Ovary (tissue), 7 donors: ENCODE measurements at regions not wholly inside any gene's neighbourhood (a gene's known extent, or its start where the extent isn't known, plus 50 kb on each side); places are given as distances from the start of the nearest gene placed in this dataset.

Experiments used
- DNase-seq, 5 donors: peaks; one replicate each; pipeline ENCODE4 v3.0.0-alpha.2; 2019 to 2020
- H3K27ac ChIP-seq, 2 donors: fragments of 200-600 bp; one replicate each; pipeline versions ENCODE4 v1.5.1 to v1.8.0; 2019 to 2022
- H3K27me3 ChIP-seq: fragments of 200-600 bp; one replicate; pipeline ENCODE4 v1.8.0; 2022
- H3K36me3 ChIP-seq: fragments of 200-600 bp; sonication (generic); one replicate; pipeline ENCODE4 v1.5.1; 2019
- H3K4me1 ChIP-seq: one replicate; pipeline ENCODE4 v1.8.1; 2013; ENCODE audit warnings: mild to moderate bottlenecking, moderate library complexity; ENCODE audit not compliant: insufficient read depth
- H3K4me3 ChIP-seq: fragments of 200-600 bp; sonication (generic); one replicate; pipeline ENCODE4 v1.5.1; 2017
- H3K9me3 ChIP-seq, 2 donors: fragments of 200-600 bp in 1 of 2; sonication (generic) in 1 of 2; one replicate each; pipeline versions ENCODE4 v1.5.1 to v1.8.1; 2013 to 2019; ENCODE audit warnings: mild to moderate bottlenecking in 1 of 2, moderate library complexity in 1 of 2
- CTCF ChIP-seq, 3 donors: fragments of 450-650 bp in 2 of 3; fragments of 200-600 bp in 1 of 3; IDR thresholded peaks; one replicate each; pipeline versions ENCODE4 v1.5.1 to v1.8.0; 2016 to 2022; ENCODE audit warnings: antibody characterized with exemption in 3 of 3, mild to moderate bottlenecking in 1 of 3
- EP300 ChIP-seq: sonication (generic); formaldehyde crosslinking; IDR thresholded peaks from one replicate; pipeline ENCODE4 v1.6.1; 2017; ENCODE audit warnings: antibody characterized with exemption
- POLR2A ChIP-seq: fragments of 450-650 bp; IDR thresholded peaks from one replicate; pipeline ENCODE4 v1.6.1; 2017; ENCODE audit warnings: antibody characterized with exemption, mild to moderate bottlenecking, moderate library complexity
- WGBS, 3 donors: extraction: QIAGEN DNeasy Blood & Tissue Kit in 1 of 3; methylation state at CpG; one replicate each; pipeline versions ENCODE4 v1.1.5 to v1.1.7; 2013 to 2017; 5-methylcytosine and 5-hydroxymethylcytosine counted together
- intact Hi-C, 4 donors: fragments of 100-400 bp; cut with DNase I; formaldehyde crosslinking; loops; one replicate each; pipeline versions ENCODE4 v1.11.0 to v1.15.1; 2022 to 2023
- donor health status: DM: no; HTN: no; CAD: no; lungs with moderate emphysema.
- donor health status: DM: no; HTN: no; CAD: no.
- donor health status: Bipolar disorder and iron deficiency.
- donor health status: DM: no; HTN: no; CAD: no.
- donor health status: DM: yes; HTN: yes; CAD: no.

GRCh38 chr4:54942721-54943120 lies 182.7 kb downstream of the KDR start:
- Histone ChIP-seq H3K27me3 (no peaks in the 10 kb centered on the region), H3K9me3 (no peaks in the 10 kb centered on the region), H3K36me3 (no peaks in the 10 kb centered on the region), H3K27ac (peak overlapping the region in 1 of 2 donors; percentile 9), H3K4me3 (no peak overlapping the region), H3K4me1 (no peaks in the 10 kb centered on the region)
- DNase-seq = no peak
- WGBS, 3 donors = 46 to 58% (median 58%) methylated on average over 3 to 4 of the region's 4 CpGs
- intact Hi-C loops = no loop called here
- TF ChIP-seq POLR2A = no peak

GRCh38 chr4:54941994-54942552 lies 183.3 kb downstream of the KDR start:
- intact Hi-C loops = no loop called here
- peak in 2 of 5 donors; percentile 16 to 36 for DNase-seq
- Histone ChIP-seq H3K36me3 (no peaks in the 10 kb centered on the region), H3K4me3 (no peak overlapping the region), H3K9me3 (no peaks in the 10 kb centered on the region), H3K4me1 (no peaks in the 10 kb centered on the region), H3K27me3 (no peaks in the 10 kb centered on the region), H3K27ac (no peak overlapping the region)
- WGBS, 3 donors = 37 to 61% (median 47%) methylated on average over 10 of the region's 10 CpGs
- TF ChIP-seq CTCF (IDR thresholded peaks at IDR 0.05) = no peak
- no peak for TF ChIP-seq POLR2A
- no peak for TF ChIP-seq EP300

DNA sequence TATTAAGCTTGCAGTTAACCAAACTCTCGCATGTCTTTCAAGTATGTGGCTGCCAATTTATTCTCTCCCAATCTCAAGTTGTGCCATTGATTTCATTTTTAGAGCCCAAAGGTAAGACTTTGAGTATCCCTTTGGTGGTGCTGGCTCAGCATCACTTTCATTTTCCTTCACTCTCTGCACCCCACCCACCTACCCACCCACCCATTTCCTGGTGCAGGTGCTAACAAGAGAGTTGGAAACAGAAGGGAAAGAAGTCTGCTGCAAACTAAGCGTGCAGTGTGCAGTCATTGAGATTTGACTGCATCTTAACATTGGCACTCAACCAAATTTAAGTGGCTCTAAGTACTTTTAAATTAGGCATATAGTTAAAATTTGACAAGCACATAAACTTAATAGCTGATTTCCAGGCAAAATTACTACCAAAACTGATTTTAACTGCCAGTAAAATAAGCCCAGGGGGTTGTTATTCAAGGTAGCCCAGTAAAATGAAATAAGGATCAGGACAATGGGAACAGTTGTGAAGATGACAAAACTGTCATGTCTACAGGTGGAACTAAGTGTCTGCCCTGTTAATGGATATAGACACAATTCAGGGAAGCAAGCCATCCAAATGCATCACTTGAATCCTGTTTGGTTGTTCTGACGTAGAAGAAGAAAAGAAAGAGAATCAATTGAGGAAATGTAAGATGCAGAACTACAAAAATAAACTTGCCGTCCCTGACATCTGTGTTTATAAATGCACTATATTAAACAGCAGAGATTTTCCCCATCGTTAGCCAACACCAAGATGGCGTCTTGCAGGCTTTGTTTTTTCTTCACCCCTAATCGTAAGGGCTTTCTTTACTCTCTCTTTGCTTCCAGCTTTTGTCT lies 184.2 kb downstream of the KDR start:
- DNase-seq = no peak
- no peaks in the 10 kb centered on the region for H3K9me3 ChIP-seq
- intact Hi-C loops = no loop called here
- no peaks in the 10 kb centered on the region for H3K27me3 ChIP-seq
- H3K4me1 ChIP-seq = no peaks in the 10 kb centered on the region
- H3K36me3 ChIP-seq = no peaks in the 10 kb centered on the region
- no peak overlapping the region for H3K27ac ChIP-seq
- no peak for TF ChIP-seq POLR2A
- no peak for TF ChIP-seq EP300
- TF ChIP-seq CTCF (IDR thresholded peaks at IDR 0.05) = no peak
- H3K4me3 ChIP-seq = no peak overlapping the region
- 46 to 64% (median 58%) methylated on average over 7 of the region's 7 CpGs for WGBS, 3 donors

DNA sequence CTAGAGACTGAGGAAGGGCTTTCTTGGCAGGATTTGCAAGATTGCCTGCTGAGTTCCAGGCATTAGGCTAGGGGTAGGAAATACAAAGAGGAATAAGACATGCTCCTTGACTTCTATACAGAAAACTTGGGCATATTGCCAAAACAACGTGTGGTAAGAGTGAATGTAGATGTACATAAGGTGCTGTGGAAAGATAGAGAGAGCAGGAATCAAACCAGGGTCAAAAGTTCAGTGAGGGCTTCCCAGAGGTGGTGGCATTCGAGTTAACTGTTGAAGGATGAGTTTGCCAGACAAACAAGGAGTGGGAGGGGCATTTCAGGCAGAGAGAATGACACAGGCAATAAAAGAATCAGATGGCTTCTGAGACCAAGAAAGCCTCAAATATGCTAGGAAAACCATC lies 187.9 kb downstream of the KDR start:
- WGBS, 3 donors = 15 to 22% (median 18%) methylated on average over 2 of the region's 2 CpGs
- Histone ChIP-seq H3K27ac (no peak overlapping the region), H3K4me3 (no peak overlapping the region), H3K9me3 (no peaks in the 10 kb centered on the region), H3K4me1 (no peaks in the 10 kb centered on the region), H3K27me3 (no peaks in the 10 kb centered on the region), H3K36me3 (no peaks in the 10 kb centered on the region)
- intact Hi-C loops = no loop called here
- TF ChIP-seq CTCF (IDR thresholded peaks at IDR 0.05) (no peak), POLR2A (no peak), EP300 (no peak)
- DNase-seq = no peak

GRCh38 chr4:54933579-54933978 lies 191.8 kb downstream of the KDR start:
- 92 to 93% (median 92%) methylated on average over 2 of the region's 2 CpGs for WGBS, 3 donors
- H3K36me3 ChIP-seq = no peaks in the 10 kb centered on the region
- intact Hi-C loops = no loop called here
- no peak for DNase-seq
- no peaks in the 10 kb centered on the region for H3K4me1 ChIP-seq
- H3K27ac ChIP-seq = no peak overlapping the region
- H3K4me3 ChIP-seq = no peak overlapping the region
- TF ChIP-seq POLR2A (no peak), CTCF (IDR thresholded peaks at IDR 0.05) (no peak), EP300 (no peak)
- no peaks in the 10 kb centered on the region for H3K27me3 ChIP-seq
- H3K9me3 ChIP-seq = no peaks in the 10 kb centered on the region
